ENCODE measurements at regions not wholly inside any gene's neighbourhood (a gene's known extent, or its start where the extent isn't known, plus 50 kb on each side); places are given as distances from the start of the nearest gene placed in this dataset.

GRCh38 chr3:20376665-20377217 is 190.7 kb upstream of the SGO1 start:
- Histone ChIP-seq H4K20me1 (ENCODE audit: insufficient read depth, low read length) (no peaks in the 10 kb centered on the region), H2BK120ac (ENCODE audit: low read depth, low read length) (no peak overlapping the region), H3K36me3 (ENCODE audit: control insufficient read depth, insufficient read depth, low read length) (no peaks in the 10 kb centered on the region), H3K56ac (ENCODE audit: extremely low read depth, insufficient read depth, low read length) (no peak overlapping the region), H3K4me3 (ENCODE audit: insufficient read depth, low read depth, low read length) (no peak overlapping the region), H4K91ac (ENCODE audit: insufficient read depth, low read depth, low read length) (no peak overlapping the region), H3K79me1 (ENCODE audit: low read depth in 1 of 2, low read length in 2 of 2) (no peaks in the 10 kb centered on the region), H2AK5ac (ENCODE audit: low read depth, low read length) (no peak overlapping the region), H2BK20ac (ENCODE audit: low read depth, low read length) (no peak overlapping the region), H3K27me3 (ENCODE audit: control insufficient read depth, insufficient read depth, low read length) (no peaks in the 10 kb centered on the region), H3K27ac (ENCODE audit: insufficient read depth, low read length) (no peak overlapping the region), H3K9me1 (ENCODE audit: insufficient read depth, low read length) (no peaks in the 10 kb centered on the region), H2BK15ac (ENCODE audit: low read depth, low read length) (no peak overlapping the region), H4K5ac (ENCODE audit: low read depth, low read length) (no peak overlapping the region), H3K4me2 (ENCODE audit: low read depth, low read length) (no peak overlapping the region), H3K4me1 (ENCODE audit: control insufficient read depth, insufficient read depth, low read length) (no peaks in the 10 kb centered on the region), H3K14ac (replicated peaks; ENCODE audit: low read depth, low read length) (no peak overlapping the region), H3K9ac (ENCODE audit: low read depth, low read length) (no peak overlapping the region), H3K4ac (ENCODE audit: low read depth, low read length) (no peak overlapping the region), H2AFZ (replicated peaks; ENCODE audit: low read length, poor library complexity) (no peak overlapping the region), H3K23ac (ENCODE audit: low read depth, low read length) (no peak overlapping the region), H3K18ac (ENCODE audit: low read depth, low read length) (no peak overlapping the region), H2AK9ac (replicated peaks; ENCODE audit: low read depth, low read length, poor library complexity) (no peak overlapping the region), H2BK5ac (ENCODE audit: low read depth, low read length, poor library complexity, severe bottlenecking) (no peak overlapping the region), H4K8ac (ENCODE audit: low read depth in 2 of 2, low read length in 2 of 2) (no peak overlapping the region), H3K9me3 (ENCODE audit: control insufficient read depth, insufficient read depth, low read length) (peaks cover 4% of the 10 kb centered on the region)
- in situ Hi-C loops (cut with MboI; ENCODE audit: low sequenced_read_pairs) (no loop called here), intact Hi-C loops (cut with micrococcal nuclease) (no loop called here), dilution Hi-C loops (cut with HindIII; ENCODE audit: low sequenced_read_pairs, unreplicated experiment) (no loop called here)
- TF ChIP-seq ELK1 (IDR thresholded peaks at IDR 0.05; ENCODE audit: borderline replicate concordance, low read depth, low read length) = no peak
- ChIA-PET CTCF (no interaction called here), POLR2A (ENCODE audit: unreplicated experiment) (no interaction called here)
- DNase-seq = no peak
- BruUV-seq (replicated peaks) = no TSS peak
- no peak for ATAC-seq (ENCODE audit: low read depth)
